SK-N-SH (cell line): ENCODE measurements at regions not wholly inside any gene's neighbourhood (a gene's known extent, or its start where the extent isn't known, plus 50 kb on each side); places are given as distances from the start of the nearest gene placed in this dataset.

ENCODE experiments used
- CTCF ChIA-PET: fragments of 300-600, 350-600 bp; formaldehyde crosslinking; extraction: SDS; loops from one replicate; lab custom pipeline; 2021; lab: Yijun Ruan, JAX
- POLR2A ChIA-PET: fragments of 350-600 bp; sonication (Branson Sonifier 250); formaldehyde crosslinking; extraction: SDS; loops from one replicate; lab custom pipeline; 2020; ENCODE audit warnings: antibody characterized with exemption, inconsistent platforms; lab: Yijun Ruan, JAX
- DNase-seq: peaks from one replicate; pipeline ENCODE4 v3.0.0; 2012
- H2AFZ ChIP-seq: fragments of 200-600 bp; sonication (generic); 2 replicates; pipeline ENCODE4 v1.8.1; 2016; ENCODE audit warnings: antibody characterized with exemption, mild to moderate bottlenecking, low read depth
- H3F3A ChIP-seq: fragments of 200-600 bp; sonication (generic); replicated peaks from 2 replicates; pipeline ENCODE3; 2016; ENCODE audit warnings: antibody characterized with exemption, mild to moderate bottlenecking; ENCODE audit not compliant: insufficient read depth
- H3K27ac ChIP-seq, 2 experiments: fragments of 200-500 bp in 1 of 2; fragments of 200-600 bp in 1 of 2; sonication (Bioruptor generic) in 1 of 2; sonication (generic), shearing (Covaris generic) in 1 of 2; 2 replicates each; pipeline versions ENCODE4 v1.5.1 to v1.6.1; 2014 to 2016; ENCODE audit warnings: low read depth in 2 of 2, inconsistent platforms in 1 of 2, low read length in 1 of 2, mild to moderate bottlenecking in 1 of 2, mixed read lengths in 1 of 2
- H3K27me3 ChIP-seq: fragments of 200-600 bp; sonication (generic), shearing (Covaris generic); 2 replicates; pipeline ENCODE4 v1.6.1; 2016; ENCODE audit warnings: mixed run types; ENCODE audit not compliant: insufficient read depth
- H3K36me3 ChIP-seq, 2 experiments: fragments of 200-500 bp in 1 of 2; fragments of 200-600 bp in 1 of 2; sonication (Bioruptor generic) in 1 of 2; sonication (generic) in 1 of 2; replicated peaks in 1 of 2; 2 replicates each; pipeline versions ENCODE3 to v1.5.1; 2014 to 2016; ENCODE audit warnings: low read length in 1 of 2, mild to moderate bottlenecking in 1 of 2; ENCODE audit not compliant: insufficient read depth in 2 of 2, control insufficient read depth in 1 of 2
- H3K4me1 ChIP-seq, 2 experiments: fragments of 200-500 bp in 1 of 2; fragments of 200-600 bp in 1 of 2; sonication (Bioruptor generic) in 1 of 2; sonication (generic), shearing (Covaris generic) in 1 of 2; 2 replicates each; pipeline versions ENCODE4 v1.5.1 to v1.6.1; 2014 to 2016; ENCODE audit warnings: low read depth in 1 of 2, low read length in 1 of 2, mixed run types in 1 of 2; ENCODE audit not compliant: insufficient read depth in 2 of 2, control insufficient read depth in 1 of 2
- H3K4me2 ChIP-seq: fragments of 200-600 bp; sonication (generic), shearing (Covaris generic); 2 replicates; pipeline ENCODE4 v1.6.1; 2017; ENCODE audit warnings: mixed run types
- H3K4me3 ChIP-seq, 2 experiments: fragments of 200-500 bp in 1 of 2; fragments of 200-600 bp in 1 of 2; sonication (Bioruptor generic) in 1 of 2; sonication (generic), shearing (Covaris generic) in 1 of 2; 2 replicates each; pipeline versions ENCODE4 v1.5.1 to v1.8.1; 2014 to 2016; ENCODE audit warnings: low read depth in 2 of 2, inconsistent platforms in 1 of 2, low read length in 1 of 2, mild to moderate bottlenecking in 1 of 2, mixed read lengths in 1 of 2, moderate library complexity in 1 of 2
- H3K79me2 ChIP-seq: fragments of 200-600 bp; sonication (generic); 2 replicates; pipeline ENCODE4 v1.8.1; 2017; ENCODE audit warnings: mild to moderate bottlenecking; ENCODE audit not compliant: insufficient read depth
- H3K9ac ChIP-seq: fragments of 200-600 bp; sonication (generic); 2 replicates; pipeline ENCODE4 v1.6.1; 2017; ENCODE audit warnings: mixed run types
- H3K9me2 ChIP-seq: fragments of 200-600 bp; sonication (generic); 2 replicates; pipeline ENCODE4 v1.6.1; 2017; ENCODE audit warnings: mixed run types
- H3K9me3 ChIP-seq: fragments of 200-600 bp; sonication (generic); 2 replicates; pipeline ENCODE4 v1.6.1; 2017; ENCODE audit warnings: mixed run types, mild to moderate bottlenecking, moderate library complexity
- H4K20me1 ChIP-seq: fragments of 200-600 bp; sonication (generic); 2 replicates; pipeline ENCODE4 v1.6.1; 2017; ENCODE audit warnings: mild to moderate bottlenecking, mixed run types; ENCODE audit not compliant: insufficient read depth
- CHD2 ChIP-seq: fragments of 150-350 bp; IDR thresholded peaks from 2 replicates; pipeline ENCODE4 v1.6.1; 2018; ENCODE audit warnings: low read length; ENCODE audit not compliant: partially characterized antibody
- CTCF ChIP-seq: fragments of 200-600 bp; sonication (generic); IDR thresholded peaks from 2 replicates; pipeline ENCODE4 v1.6.1; 2017; ENCODE audit warnings: antibody characterized with exemption, mild to moderate bottlenecking, moderate library complexity
- ELF1 ChIP-seq: IDR thresholded peaks from 2 replicates; pipeline ENCODE4 v1.4.0; 2012
- EP300 ChIP-seq, 2 experiments: IDR thresholded peaks; 2 replicates each; pipeline versions ENCODE4 v1.4.0 to v1.6.1; 2012; ENCODE audit warnings: borderline replicate concordance in 1 of 2, low read depth in 1 of 2, low read length in 1 of 2
- FOSL2 ChIP-seq: IDR thresholded peaks from 2 replicates; pipeline ENCODE4 v1.4.0; 2012; ENCODE audit warnings: low read depth, mild to moderate bottlenecking, moderate library complexity, borderline replicate concordance
- GABPA ChIP-seq: IDR thresholded peaks from 2 replicates; pipeline ENCODE4 v1.4.0; 2012; ENCODE audit warnings: low read depth, mild to moderate bottlenecking
- MXI1 ChIP-seq: IDR thresholded peaks from 2 replicates; pipeline ENCODE4 v1.6.1; 2012; ENCODE audit warnings: mild to moderate bottlenecking, low read depth, low read length, improper control_type of control experiment
- NRF1 ChIP-seq: IDR thresholded peaks from 2 replicates; pipeline ENCODE4 v1.6.1; 2012; ENCODE audit warnings: low read depth, mild to moderate bottlenecking, low read length
- POLR2AphosphoS5 ChIP-seq: IDR thresholded peaks from 2 replicates; pipeline ENCODE4 v1.6.1; 2012; ENCODE audit warnings: low read depth, low read length
- REST ChIP-seq: IDR thresholded peaks from 2 replicates; pipeline ENCODE4 v1.6.1; 2012; ENCODE audit warnings: mild to moderate bottlenecking, low read depth, low read length, moderate library complexity
- RXRA ChIP-seq: IDR thresholded peaks from 2 replicates; pipeline ENCODE4 v1.4.0; 2012; ENCODE audit warnings: low read depth, mild to moderate bottlenecking, borderline replicate concordance
- SIN3A ChIP-seq: IDR thresholded peaks from 2 replicates; pipeline ENCODE4 v1.6.1; 2012; ENCODE audit warnings: low read depth, mild to moderate bottlenecking, low read length, moderate library complexity, borderline replicate concordance
- YY1 ChIP-seq: IDR thresholded peaks from 2 replicates; pipeline ENCODE4 v1.4.0; 2012; ENCODE audit warnings: low read depth, mild to moderate bottlenecking
- WGBS: methylation state at CpG from one replicate; pipeline ENCODE4 v1.1.6; 2017; ENCODE audit warnings: low lambda C conversion rate; 5-methylcytosine and 5-hydroxymethylcytosine counted together
- TF ChIP-seq, protein P1 (sequence below): IDR thresholded peaks from 2 replicates; pipeline ENCODE4 v1.4.0; 2012; ENCODE audit warnings: low read depth, borderline replicate concordance
- TF ChIP-seq, protein P2 (sequence below): IDR thresholded peaks from 2 replicates; pipeline ENCODE4; 2012

GRCh38 chr2:21892140-21892539 lies 768.4 kb downstream of the TDRD15 start:
- TF ChIP-seq GABPA = no peak
- TF ChIP-seq RXRA = no peak
- no peak for TF ChIP-seq CHD2
- no peak for TF ChIP-seq SIN3A
- no peak for TF ChIP-seq NRF1
- TF ChIP-seq YY1 = no peak
- no peak for TF ChIP-seq REST
- no peak for TF ChIP-seq ELF1
- no peak for TF ChIP-seq FOSL2
- TF ChIP-seq EP300 (IDR thresholded peaks at IDR 0.05; ENCODE audit: borderline replicate concordance in 1 of 2, low read depth in 1 of 2, low read length in 1 of 2) = no peak
- TF ChIP-seq, protein P1, sequence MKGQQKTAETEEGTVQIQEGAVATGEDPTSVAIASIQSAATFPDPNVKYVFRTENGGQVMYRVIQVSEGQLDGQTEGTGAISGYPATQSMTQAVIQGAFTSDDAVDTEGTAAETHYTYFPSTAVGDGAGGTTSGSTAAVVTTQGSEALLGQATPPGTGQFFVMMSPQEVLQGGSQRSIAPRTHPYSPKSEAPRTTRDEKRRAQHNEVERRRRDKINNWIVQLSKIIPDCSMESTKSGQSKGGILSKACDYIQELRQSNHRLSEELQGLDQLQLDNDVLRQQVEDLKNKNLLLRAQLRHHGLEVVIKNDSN = no peak
- TF ChIP-seq POLR2AphosphoS5 = no peak
- TF ChIP-seq MXI1 = no peak
- no peak for TF ChIP-seq CTCF
- TF ChIP-seq, protein P2, sequence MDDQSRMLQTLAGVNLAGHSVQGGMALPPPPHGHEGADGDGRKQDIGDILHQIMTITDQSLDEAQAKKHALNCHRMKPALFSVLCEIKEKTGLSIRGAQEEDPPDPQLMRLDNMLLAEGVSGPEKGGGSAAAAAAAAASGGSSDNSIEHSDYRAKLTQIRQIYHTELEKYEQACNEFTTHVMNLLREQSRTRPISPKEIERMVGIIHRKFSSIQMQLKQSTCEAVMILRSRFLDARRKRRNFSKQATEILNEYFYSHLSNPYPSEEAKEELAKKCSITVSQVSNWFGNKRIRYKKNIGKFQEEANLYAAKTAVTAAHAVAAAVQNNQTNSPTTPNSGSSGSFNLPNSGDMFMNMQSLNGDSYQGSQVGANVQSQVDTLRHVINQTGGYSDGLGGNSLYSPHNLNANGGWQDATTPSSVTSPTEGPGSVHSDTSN = no peak
- H4K20me1 ChIP-seq = no peaks in the 10 kb centered on the region
- POLR2A ChIA-PET = no interaction called here
- no peaks in the 10 kb centered on the region for H3K9me2 ChIP-seq
- no peaks in the 10 kb centered on the region for H3K4me1 ChIP-seq
- H3K9ac ChIP-seq = no peak overlapping the region
- H3F3A ChIP-seq = no peaks in the 10 kb centered on the region
- H3K27ac ChIP-seq = no peak overlapping the region
- H3K36me3 ChIP-seq = no peaks in the 10 kb centered on the region
- H3K79me2 ChIP-seq = no peaks in the 10 kb centered on the region
- H3K4me3 ChIP-seq = no peak overlapping the region
- DNase-seq = no peak
- H2AFZ ChIP-seq = no peak overlapping the region
- no peak overlapping the region for H3K4me2 ChIP-seq
- peaks cover 6% of the 10 kb centered on the region; the same call in 1 of the 2 replicates for H3K9me3 ChIP-seq
- 29% methylated on average over 6 of the region's 8 CpGs for WGBS
- CTCF ChIA-PET = no interaction called here
- H3K27me3 ChIP-seq = no peaks in the 10 kb centered on the region
